Transverse colon (tissue), 4 donors: ENCODE measurements at regions not wholly inside any gene's neighbourhood (a gene's known extent, or its start where the extent isn't known, plus 50 kb on each side); places are given as distances from the start of the nearest gene placed in this dataset.

Experiments
- EP300 ChIP-seq: sonication (generic); formaldehyde crosslinking; IDR thresholded peaks from one replicate; pipeline ENCODE4 v1.6.1; 2017; ENCODE audit warnings: antibody characterized with exemption, low read depth
- POLR2AphosphoS5 ChIP-seq, 3 donors: sonication (generic); formaldehyde crosslinking; IDR thresholded peaks; one replicate each; pipeline ENCODE4 v1.6.1; 2016; ENCODE audit warnings: antibody characterized with exemption in 3 of 3
- TF ChIP-seq, protein P1 (sequence below), 5 experiments: fragments of 200-600 bp in 3 of 5; fragments of 450-650 bp in 2 of 5; sonication (generic) in 3 of 5; IDR thresholded peaks; 1 replicate in 2 of 5; 2 replicates in 3 of 5; pipeline ENCODE4 v1.5.1; 2016 to 2017; ENCODE audit warnings: antibody characterized with exemption in 5 of 5, inconsistent platforms in 3 of 5, mild to moderate bottlenecking in 2 of 5, moderate library complexity in 1 of 5

DNA sequence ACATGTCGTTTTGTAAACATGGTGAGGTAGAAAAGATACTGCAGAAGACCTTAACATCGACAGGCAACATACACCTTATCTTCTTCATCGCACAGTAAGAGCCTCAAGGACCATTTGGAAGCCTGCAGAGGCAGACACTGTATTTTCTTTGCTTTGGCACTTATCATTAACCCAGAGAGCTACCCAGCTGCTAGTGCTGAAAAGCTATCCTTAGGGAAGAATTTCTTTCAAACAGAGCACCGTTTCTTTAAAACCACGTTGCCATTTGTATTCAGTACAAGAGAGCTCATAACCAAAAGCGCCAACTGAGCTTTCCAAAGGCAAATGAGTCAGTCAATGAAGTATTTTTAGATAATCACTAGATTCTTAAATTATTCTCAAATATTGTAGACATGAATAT is 306.6 kb downstream of the EPM2A start:
- TF ChIP-seq EP300 (no peak), POLR2AphosphoS5 (IDR thresholded peaks at IDR 0.05) (no peak)
- TF ChIP-seq, protein P1, sequence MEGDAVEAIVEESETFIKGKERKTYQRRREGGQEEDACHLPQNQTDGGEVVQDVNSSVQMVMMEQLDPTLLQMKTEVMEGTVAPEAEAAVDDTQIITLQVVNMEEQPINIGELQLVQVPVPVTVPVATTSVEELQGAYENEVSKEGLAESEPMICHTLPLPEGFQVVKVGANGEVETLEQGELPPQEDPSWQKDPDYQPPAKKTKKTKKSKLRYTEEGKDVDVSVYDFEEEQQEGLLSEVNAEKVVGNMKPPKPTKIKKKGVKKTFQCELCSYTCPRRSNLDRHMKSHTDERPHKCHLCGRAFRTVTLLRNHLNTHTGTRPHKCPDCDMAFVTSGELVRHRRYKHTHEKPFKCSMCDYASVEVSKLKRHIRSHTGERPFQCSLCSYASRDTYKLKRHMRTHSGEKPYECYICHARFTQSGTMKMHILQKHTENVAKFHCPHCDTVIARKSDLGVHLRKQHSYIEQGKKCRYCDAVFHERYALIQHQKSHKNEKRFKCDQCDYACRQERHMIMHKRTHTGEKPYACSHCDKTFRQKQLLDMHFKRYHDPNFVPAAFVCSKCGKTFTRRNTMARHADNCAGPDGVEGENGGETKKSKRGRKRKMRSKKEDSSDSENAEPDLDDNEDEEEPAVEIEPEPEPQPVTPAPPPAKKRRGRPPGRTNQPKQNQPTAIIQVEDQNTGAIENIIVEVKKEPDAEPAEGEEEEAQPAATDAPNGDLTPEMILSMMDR (IDR thresholded peaks at IDR 0.05) = no peak
